GM19099 (cell line): ENCODE measurements at regions not wholly inside any gene's neighbourhood (a gene's known extent, or its start where the extent isn't known, plus 50 kb on each side); places are given as distances from the start of the nearest gene placed in this dataset.

Experiments
- POLR2A ChIP-seq: IDR thresholded peaks from 3 replicates; pipeline ENCODE4 v1.6.1; 2011; ENCODE audit warnings: low read depth; ENCODE audit not compliant: insufficient read length; ENCODE audit errors: extremely low read depth

GRCh38 chr5:30523061-30523460, 670.4 kb upstream of the CDH6 start:
- no peak for TF ChIP-seq POLR2A

GRCh38 chr5:30505014-30505886, 688.2 kb upstream of the CDH6 start:
- no peak for TF ChIP-seq POLR2A

GRCh38 chr5:30502277-30502676, 691.2 kb upstream of the CDH6 start:
- TF ChIP-seq POLR2A = no peak

- no peak for TF ChIP-seq POLR2A
These were observed 692.4 kb upstream of the CDH6 start for GRCh38 chr5:30501065-30501464.

- no peak for TF ChIP-seq POLR2A
These were observed 693.0 kb upstream of the CDH6 start for GRCh38 chr5:30500513-30500912.

- no peak for TF ChIP-seq POLR2A
These were observed 694.1 kb upstream of the CDH6 start for GRCh38 chr5:30499402-30499801.

GRCh38 chr5:30498972-30499371, 694.5 kb upstream of the CDH6 start:
- TF ChIP-seq POLR2A = no peak

DNA sequence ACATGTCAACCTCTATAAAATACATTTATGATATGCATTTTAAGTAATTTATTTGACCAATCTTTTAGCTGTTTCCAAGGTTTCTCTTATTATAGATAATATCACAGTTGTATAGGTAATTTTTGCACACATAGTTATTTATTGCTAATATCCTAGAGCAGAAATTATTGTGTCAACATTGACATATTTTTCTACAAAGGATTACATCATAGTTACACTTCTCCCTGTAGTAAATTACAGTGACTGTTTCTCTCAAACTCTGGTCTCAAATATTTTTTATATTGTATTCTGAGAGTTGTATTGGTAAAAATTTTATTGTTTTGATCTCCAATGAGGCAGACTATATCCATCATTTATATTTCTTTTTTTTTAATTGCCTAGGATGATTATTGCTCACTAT, 714.4 kb upstream of the CDH6 start:
- TF ChIP-seq POLR2A = no peak

DNA sequence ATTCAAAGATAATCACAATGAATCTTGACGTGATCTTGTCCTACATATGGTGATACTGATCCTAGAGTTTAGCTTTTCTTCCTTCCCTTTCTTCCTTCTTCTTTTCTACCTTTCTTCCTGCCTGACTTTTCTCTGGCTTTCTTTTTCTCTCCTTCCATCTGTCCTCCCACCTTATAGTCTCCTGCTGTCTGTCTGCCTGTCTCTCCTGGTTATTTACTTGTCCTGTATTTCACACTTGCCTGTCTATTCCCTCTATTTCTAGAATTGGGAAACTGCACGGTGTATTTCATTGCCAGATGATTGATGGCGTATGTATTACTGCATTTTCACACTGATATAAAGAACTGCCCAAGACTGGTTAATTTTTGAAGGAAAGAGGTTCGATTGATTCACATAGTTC, 718.1 kb upstream of the CDH6 start:
- no peak for TF ChIP-seq POLR2A

- no peak for TF ChIP-seq POLR2A
These were observed 723.8 kb upstream of the CDH6 start for GRCh38 chr5:30469691-30470090.

- no peak for TF ChIP-seq POLR2A
These were observed 734.8 kb upstream of the CDH6 start for GRCh38 chr5:30458681-30459080.

DNA sequence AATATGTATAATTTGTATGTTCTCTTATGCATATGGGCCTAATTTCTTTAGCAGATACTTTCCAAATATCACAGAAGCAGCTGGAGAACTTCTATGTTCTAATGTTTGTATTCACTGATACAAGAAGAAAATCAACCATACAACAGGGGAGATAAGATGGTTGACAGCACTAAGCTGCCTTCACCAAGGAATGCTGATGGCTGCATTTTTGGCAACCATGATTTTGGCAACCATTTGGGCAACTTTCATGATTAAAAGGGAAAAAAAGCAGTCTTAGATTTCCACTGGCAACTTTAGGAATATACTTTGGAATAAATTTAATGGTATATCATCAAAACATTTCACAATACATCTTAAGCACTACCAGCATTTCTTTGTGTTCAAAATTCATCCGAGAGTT, 740.3 kb upstream of the CDH6 start:
- TF ChIP-seq POLR2A = no peak

GRCh38 chr5:30450153-30450552, 743.3 kb upstream of the CDH6 start:
- no peak for TF ChIP-seq POLR2A

- TF ChIP-seq POLR2A = no peak
These were observed 746.1 kb upstream of the CDH6 start for GRCh38 chr5:30447431-30447830.

GRCh38 chr5:30446456-30446855, 747.0 kb upstream of the CDH6 start:
- TF ChIP-seq POLR2A = no peak

GRCh38 chr5:30438785-30439184, 754.7 kb upstream of the CDH6 start:
- no peak for TF ChIP-seq POLR2A

DNA sequence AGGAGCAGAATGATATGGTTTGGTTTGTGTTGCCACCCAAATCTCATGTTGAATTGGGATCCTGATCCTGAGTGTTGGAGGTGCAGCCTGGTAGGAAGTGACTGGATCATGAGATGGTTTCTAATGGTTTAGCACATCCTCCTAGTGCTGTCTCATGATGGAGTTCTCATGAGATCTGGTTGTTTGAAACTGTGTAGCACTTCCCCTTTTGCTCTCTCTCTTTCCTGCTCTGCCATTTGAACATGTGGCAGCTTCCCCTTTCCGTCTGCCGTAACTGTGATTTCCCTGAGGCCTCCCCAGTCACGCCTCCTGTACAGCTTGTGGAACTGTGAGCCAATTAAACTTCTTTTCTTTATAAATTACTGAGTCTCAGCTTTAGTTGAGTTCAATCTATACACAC, 756.8 kb upstream of the CDH6 start:
- no peak for TF ChIP-seq POLR2A

DNA sequence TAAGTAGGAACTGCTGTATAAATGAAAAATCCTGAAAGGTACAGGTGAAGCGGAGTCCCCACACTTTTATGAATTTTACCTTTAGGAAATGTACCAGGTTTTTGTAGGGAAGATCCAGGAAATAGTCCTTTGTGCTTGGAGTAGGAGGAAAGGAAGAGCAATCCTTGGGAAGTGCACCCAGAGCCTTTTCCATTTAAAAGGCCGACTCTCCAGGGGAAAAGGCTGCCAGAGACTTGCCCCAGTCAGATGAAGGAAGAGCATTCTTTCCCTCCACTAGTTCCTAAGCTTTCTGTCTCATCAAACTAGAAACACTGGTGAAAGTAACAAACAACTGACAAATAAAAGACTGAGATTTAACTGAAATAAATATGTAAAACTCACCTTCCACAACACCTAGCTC, 779.4 kb upstream of the CDH6 start:
- no peak for TF ChIP-seq POLR2A

GRCh38 chr5:30413540-30413939, 779.9 kb upstream of the CDH6 start:
- no peak for TF ChIP-seq POLR2A
